ENCODE measurements at regions not wholly inside any gene's neighbourhood (a gene's known extent, or its start where the extent isn't known, plus 50 kb on each side); places are given as distances from the start of the nearest gene placed in this dataset.

DNA sequence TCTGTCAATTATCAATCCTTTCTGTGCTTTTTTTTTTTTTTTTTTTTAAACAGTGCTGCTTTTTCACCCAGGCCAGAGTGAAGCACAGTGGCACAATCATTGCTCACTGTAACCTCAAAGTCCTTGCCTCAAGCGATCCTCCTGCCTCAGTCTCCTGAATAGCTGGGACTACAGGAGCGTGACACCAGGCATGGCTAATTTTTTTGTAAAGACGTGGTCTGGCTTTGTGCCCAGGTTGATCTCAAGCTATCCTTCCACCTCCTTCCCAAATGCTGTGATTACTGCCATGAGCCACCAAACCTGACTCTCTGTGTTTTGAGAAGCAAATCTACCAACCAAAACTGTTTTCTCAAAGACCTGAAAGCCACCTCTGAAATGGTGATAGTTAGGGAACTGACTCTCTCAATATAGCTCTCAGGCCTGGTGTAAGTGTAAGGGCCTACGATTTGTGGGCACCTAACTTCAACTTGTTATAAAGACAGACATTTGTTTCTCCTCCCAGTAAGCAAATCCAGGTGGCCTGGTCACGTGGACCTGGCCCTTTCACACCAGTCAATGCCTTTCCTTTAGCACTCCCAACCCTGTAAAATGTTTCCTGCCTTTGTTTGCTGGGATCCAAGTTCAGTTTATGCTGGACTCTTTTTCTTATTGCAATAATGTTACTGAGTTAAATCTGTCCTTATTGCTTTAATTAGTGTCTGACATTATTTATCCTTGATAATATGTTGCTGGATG is 2015.9 kb downstream of the PCDH7 start:
- Histone ChIP-seq H3K9me3 (ENCODE audit: control insufficient read depth, insufficient read depth, low read depth, low read length) (no peaks in the 10 kb centered on the region), H3K36me3 (ENCODE audit: control insufficient read depth, insufficient read depth, low read length) (no peaks in the 10 kb centered on the region), H3K4me3 (replicated peaks in 1 of 4; ENCODE audit: control extremely low read depth in 1 of 4, insufficient read depth in 1 of 4, low read depth in 3 of 4, low read length in 4 of 4) (no peak overlapping the region), H3K4me2 (ENCODE audit: extremely low read depth, insufficient read depth, low read length) (no peak overlapping the region), H3K4me1 (ENCODE audit: control insufficient read depth, extremely low read depth, insufficient read depth, low read length) (no peaks in the 10 kb centered on the region), H3K9ac (ENCODE audit: insufficient read depth, low read length) (no peak overlapping the region), H4K20me1 (ENCODE audit: control insufficient read depth, extremely low read depth, insufficient read depth, low read length) (no peaks in the 10 kb centered on the region), H2AFZ (ENCODE audit: low read length) (no peak overlapping the region), H3K27me3 (ENCODE audit: control insufficient read depth, insufficient read depth, low read length) (no peaks in the 10 kb centered on the region), H3K79me2 (ENCODE audit: control insufficient read depth, insufficient read depth, low read length) (no peaks in the 10 kb centered on the region), H3K27ac (ENCODE audit: insufficient read depth, low read length) (no peak overlapping the region)
- DNase-seq (ENCODE audit: low read depth in 2 of 2), result no peak
- no peak for TF ChIP-seq EZH2 (IDR thresholded peaks at IDR 0.05; ENCODE audit: low read length, missing control alignments)
- TF ChIP-seq, protein P1, sequence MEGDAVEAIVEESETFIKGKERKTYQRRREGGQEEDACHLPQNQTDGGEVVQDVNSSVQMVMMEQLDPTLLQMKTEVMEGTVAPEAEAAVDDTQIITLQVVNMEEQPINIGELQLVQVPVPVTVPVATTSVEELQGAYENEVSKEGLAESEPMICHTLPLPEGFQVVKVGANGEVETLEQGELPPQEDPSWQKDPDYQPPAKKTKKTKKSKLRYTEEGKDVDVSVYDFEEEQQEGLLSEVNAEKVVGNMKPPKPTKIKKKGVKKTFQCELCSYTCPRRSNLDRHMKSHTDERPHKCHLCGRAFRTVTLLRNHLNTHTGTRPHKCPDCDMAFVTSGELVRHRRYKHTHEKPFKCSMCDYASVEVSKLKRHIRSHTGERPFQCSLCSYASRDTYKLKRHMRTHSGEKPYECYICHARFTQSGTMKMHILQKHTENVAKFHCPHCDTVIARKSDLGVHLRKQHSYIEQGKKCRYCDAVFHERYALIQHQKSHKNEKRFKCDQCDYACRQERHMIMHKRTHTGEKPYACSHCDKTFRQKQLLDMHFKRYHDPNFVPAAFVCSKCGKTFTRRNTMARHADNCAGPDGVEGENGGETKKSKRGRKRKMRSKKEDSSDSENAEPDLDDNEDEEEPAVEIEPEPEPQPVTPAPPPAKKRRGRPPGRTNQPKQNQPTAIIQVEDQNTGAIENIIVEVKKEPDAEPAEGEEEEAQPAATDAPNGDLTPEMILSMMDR (conservative IDR thresholded peaks at IDR 0.05 in 1 of 2, IDR thresholded peaks at IDR 0.05 in 1 of 2; ENCODE audit: low read depth in 1 of 2, low read length in 2 of 2), result no peak

GRCh38 chr4:32744211-32744610 is 2024.0 kb downstream of the PCDH7 start:
- Histone ChIP-seq H4K20me1 (ENCODE audit: control insufficient read depth, extremely low read depth, insufficient read depth, low read length) (no peaks in the 10 kb centered on the region), H3K27me3 (ENCODE audit: control insufficient read depth, insufficient read depth, low read length) (no peaks in the 10 kb centered on the region), H2AFZ (ENCODE audit: low read length) (no peak overlapping the region), H3K9me3 (ENCODE audit: control insufficient read depth, insufficient read depth, low read depth, low read length) (no peaks in the 10 kb centered on the region), H3K4me2 (ENCODE audit: extremely low read depth, insufficient read depth, low read length) (no peak overlapping the region), H3K9ac (ENCODE audit: insufficient read depth, low read length) (no peak overlapping the region), H3K4me1 (ENCODE audit: control insufficient read depth, extremely low read depth, insufficient read depth, low read length) (no peaks in the 10 kb centered on the region), H3K27ac (ENCODE audit: insufficient read depth, low read length) (no peak overlapping the region), H3K4me3 (replicated peaks in 1 of 4; ENCODE audit: control extremely low read depth in 1 of 4, insufficient read depth in 1 of 4, low read depth in 3 of 4, low read length in 4 of 4) (no peak overlapping the region), H3K36me3 (ENCODE audit: control insufficient read depth, insufficient read depth, low read length) (no peaks in the 10 kb centered on the region), H3K79me2 (ENCODE audit: control insufficient read depth, insufficient read depth, low read length) (no peaks in the 10 kb centered on the region)
- DNase-seq (ENCODE audit: low read depth in 2 of 2), result no peak
- TF ChIP-seq EZH2 (IDR thresholded peaks at IDR 0.05; ENCODE audit: low read length, missing control alignments), result no peak
- TF ChIP-seq, protein P1 (conservative IDR thresholded peaks at IDR 0.05 in 1 of 2, IDR thresholded peaks at IDR 0.05 in 1 of 2; ENCODE audit: low read depth in 1 of 2, low read length in 2 of 2), result no peak

DNA sequence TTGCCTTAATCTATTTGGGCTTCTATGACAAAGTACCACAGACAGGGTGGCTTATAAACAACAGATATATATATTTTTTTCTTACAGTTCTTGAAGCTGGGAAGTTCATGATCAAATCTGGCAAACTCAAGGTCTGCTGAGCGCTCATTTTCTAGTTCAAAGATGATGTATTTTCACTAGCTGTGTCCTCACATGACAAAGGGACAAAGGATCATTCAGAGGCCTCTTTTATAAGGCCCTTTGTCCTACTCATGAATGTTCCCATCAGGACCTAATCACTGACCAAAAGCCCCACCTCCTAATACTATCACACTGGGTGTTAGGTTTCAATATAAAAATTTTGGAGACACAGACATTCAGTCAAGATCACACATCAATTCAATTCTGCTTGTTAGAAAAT is 2025.2 kb downstream of the PCDH7 start:
- TF ChIP-seq, protein P1 (conservative IDR thresholded peaks at IDR 0.05 in 1 of 2, IDR thresholded peaks at IDR 0.05 in 1 of 2; ENCODE audit: low read depth in 1 of 2, low read length in 2 of 2), result no peak
- TF ChIP-seq EZH2 (IDR thresholded peaks at IDR 0.05; ENCODE audit: low read length, missing control alignments), result no peak
- Histone ChIP-seq H3K27ac (ENCODE audit: insufficient read depth, low read length) (no peak overlapping the region), H3K27me3 (ENCODE audit: control insufficient read depth, insufficient read depth, low read length) (no peaks in the 10 kb centered on the region), H3K4me3 (replicated peaks in 1 of 4; ENCODE audit: control extremely low read depth in 1 of 4, insufficient read depth in 1 of 4, low read depth in 3 of 4, low read length in 4 of 4) (no peak overlapping the region), H3K36me3 (ENCODE audit: control insufficient read depth, insufficient read depth, low read length) (no peaks in the 10 kb centered on the region), H4K20me1 (ENCODE audit: control insufficient read depth, extremely low read depth, insufficient read depth, low read length) (no peaks in the 10 kb centered on the region), H3K9ac (ENCODE audit: insufficient read depth, low read length) (no peak overlapping the region), H3K4me1 (ENCODE audit: control insufficient read depth, extremely low read depth, insufficient read depth, low read length) (no peaks in the 10 kb centered on the region), H3K9me3 (ENCODE audit: control insufficient read depth, insufficient read depth, low read depth, low read length) (no peaks in the 10 kb centered on the region), H3K4me2 (ENCODE audit: extremely low read depth, insufficient read depth, low read length) (no peak overlapping the region), H2AFZ (ENCODE audit: low read length) (no peak overlapping the region), H3K79me2 (ENCODE audit: control insufficient read depth, insufficient read depth, low read length) (no peaks in the 10 kb centered on the region)
- no peak for DNase-seq (ENCODE audit: low read depth in 2 of 2)

All from fibroblast of lung (primary cell).